T-cell (primary cell): ENCODE measurements at regions not wholly inside any gene's neighbourhood (a gene's known extent, or its start where the extent isn't known, plus 50 kb on each side); places are given as distances from the start of the nearest gene placed in this dataset.

Experiments used
- ATAC-seq, 4 experiments: fragments of 200-7000 bp in 3 of 4; fragments of 150-1000 bp in 1 of 4; cut with Tn5 transposase; replicated peaks in 1 of 4; 1 replicate in 3 of 4; 2 replicates in 1 of 4; pipeline ENCODE4 v1.10.0; 2021; ENCODE audit warnings: moderate library complexity in 3 of 4, mild to moderate bottlenecking in 2 of 4, moderate number of reproducible peaks in 1 of 4
- CTCF ChIA-PET, 2 donors: fragments of 300-600 bp; sonication (Branson Sonifier 250); formaldehyde crosslinking; loops; one replicate each; lab custom pipeline; 2022; ENCODE audit warnings: antibody characterized with exemption in 2 of 2; lab: Charles Lee
- POLR2A ChIA-PET, 2 donors: fragments of 300-600 bp; sonication (Branson Sonifier 250); formaldehyde crosslinking; loops; one replicate each; lab custom pipeline; 2022; ENCODE audit warnings: antibody characterized with exemption in 2 of 2; lab: Charles Lee
- DNase-seq, 35 experiments: peaks; one replicate each; pipeline versions ENCODE4 v3.0.0 to v3.0.0-alpha.2; 2013 to 2023
- H3K27ac ChIP-seq: one replicate; pipeline ENCODE4 v1.5.1; 2013; ENCODE audit warnings: low read length
- H3K27me3 ChIP-seq, 2 experiments: replicated peaks in 1 of 2; 1 replicate in 1 of 2; 2 replicates in 1 of 2; pipeline versions ENCODE4 v1.6.1 to v1.7.0; 2013; ENCODE audit warnings: low read length in 1 of 2, mixed read lengths in 1 of 2; ENCODE audit not compliant: control insufficient read depth in 2 of 2, insufficient read depth in 2 of 2; ENCODE audit errors: extremely low read depth in 1 of 2
- H3K36me3 ChIP-seq, 2 donors: 1 replicate in 1 of 2; 2 replicates in 1 of 2; pipeline versions ENCODE4 v1.6.1 to v1.7.0; 2013; ENCODE audit warnings: low read length in 1 of 2; ENCODE audit not compliant: control insufficient read depth in 2 of 2, insufficient read depth in 1 of 2; ENCODE audit errors: extremely low read depth in 1 of 2
- H3K4me1 ChIP-seq, 2 experiments: 1 replicate in 1 of 2; 2 replicates in 1 of 2; pipeline versions ENCODE4 v1.6.1 to v1.7.0; 2013; ENCODE audit warnings: low read length in 2 of 2, mixed read lengths in 1 of 2; ENCODE audit not compliant: insufficient read depth in 2 of 2, control insufficient read depth in 1 of 2; ENCODE audit errors: extremely low read depth in 1 of 2
- H3K4me3 ChIP-seq, 2 donors: 1 replicate in 1 of 2; 2 replicates in 1 of 2; pipeline versions ENCODE4 v1.5.1 to v1.7.0; 2013; ENCODE audit warnings: mild to moderate bottlenecking in 2 of 2, low read length in 1 of 2, moderate library complexity in 1 of 2; ENCODE audit not compliant: control insufficient read depth in 1 of 2; ENCODE audit errors: extremely low read depth in 1 of 2
- H3K9me3 ChIP-seq: 2 replicates; pipeline ENCODE4 v1.7.0; 2013
- H3K27ac Mint-ChIP-seq, 2 donors: one replicate each; pipeline ENCODE4 v1.8.0; 2020 to 2021; ENCODE audit warnings: mild to moderate bottlenecking in 2 of 2, mixed read lengths in 2 of 2
- H3K27me3 Mint-ChIP-seq, 2 donors: one replicate each; pipeline ENCODE4 v1.8.0; 2021 to 2022; ENCODE audit warnings: mixed read lengths in 2 of 2
- H3K36me3 Mint-ChIP-seq: one replicate; pipeline ENCODE4 v1.8.0; 2021; ENCODE audit warnings: mixed read lengths
- H3K4me1 Mint-ChIP-seq, 3 donors: one replicate each; pipeline ENCODE4 v1.8.0; 2020 to 2022; ENCODE audit warnings: mixed read lengths in 3 of 3, mild to moderate bottlenecking in 1 of 3
- H3K4me3 Mint-ChIP-seq, 3 donors: one replicate each; pipeline ENCODE4 v1.8.0; 2020 to 2022; ENCODE audit warnings: mild to moderate bottlenecking in 3 of 3, mixed read lengths in 3 of 3, moderate library complexity in 3 of 3
- H3K9me3 Mint-ChIP-seq, 3 donors: one replicate each; pipeline ENCODE4 v1.8.0; 2020 to 2022; ENCODE audit warnings: mixed read lengths in 3 of 3
- WGBS: methylation state at CpG from one replicate; pipeline ENCODE4 v1.1.5; 2013; ENCODE audit warnings: missing lambda C conversion rate; ENCODE audit not compliant: insufficient coverage; 5-methylcytosine and 5-hydroxymethylcytosine counted together

- H3K4me1 ChIP-seq = no peaks in the 10 kb centered on the region
- no peaks in the 10 kb centered on the region for H3K27me3 ChIP-seq
- H3K36me3 ChIP-seq = no peaks in the 10 kb centered on the region
- H3K9me3 ChIP-seq = no peaks in the 10 kb centered on the region
- no peak overlapping the region for H3K4me3 Mint-ChIP-seq
- no peak for DNase-seq
- no peak for ATAC-seq
- H3K36me3 Mint-ChIP-seq = no peaks in the 10 kb centered on the region
- no peak overlapping the region for H3K27ac ChIP-seq
- ChIA-PET POLR2A (no interaction called here), CTCF (no interaction called here)
- no peaks in the 10 kb centered on the region for H3K4me1 Mint-ChIP-seq
- WGBS = 78% methylated on average over 3 of the region's 3 CpGs
- no peak overlapping the region for H3K27ac Mint-ChIP-seq
- H3K4me3 ChIP-seq = no peak overlapping the region
- peaks cover 14 to 32% (median 17%) of the 10 kb centered on the region in 3 donors for H3K9me3 Mint-ChIP-seq
- no peaks in the 10 kb centered on the region for H3K27me3 Mint-ChIP-seq
Measured at GRCh38 chr20:21981179-21981578, 275.7 kb downstream of the PAX1 start.

- ATAC-seq = no peak
- Histone ChIP-seq H3K27me3 (no peaks in the 10 kb centered on the region), H3K4me1 (peaks cover 0 to 4% of the 10 kb centered on the region in 2 experiments), H3K9me3 (no peaks in the 10 kb centered on the region), H3K4me3 (no peak overlapping the region), H3K36me3 (no peaks in the 10 kb centered on the region), H3K27ac (no peak overlapping the region)
- no peaks in the 10 kb centered on the region for H3K36me3 Mint-ChIP-seq
- H3K4me1 Mint-ChIP-seq = no peaks in the 10 kb centered on the region
- WGBS = 86% methylated on average over 1 of the region's 2 CpGs
- CTCF ChIA-PET = no interaction called here
- no peak for DNase-seq
- no peaks in the 10 kb centered on the region for H3K27me3 Mint-ChIP-seq
- no peak overlapping the region for H3K27ac Mint-ChIP-seq
- POLR2A ChIA-PET = no interaction called here
- H3K4me3 Mint-ChIP-seq = no peak overlapping the region
- peaks cover 20 to 26% (median 23%) of the 10 kb centered on the region in 3 donors for H3K9me3 Mint-ChIP-seq
Measured at GRCh38 chr20:21971436-21971835, 266.0 kb downstream of the PAX1 start.

- H3K4me3 ChIP-seq = no peak overlapping the region
- DNase-seq (no peak), ATAC-seq (no peak)
- Mint-ChIP-seq H3K4me3 (no peak overlapping the region), H3K27me3 (no peaks in the 10 kb centered on the region), H3K9me3 (peaks cover 8 to 10% (median 10%) of the 10 kb centered on the region in 3 donors), H3K27ac (no peak overlapping the region), H3K4me1 (no peaks in the 10 kb centered on the region), H3K36me3 (no peaks in the 10 kb centered on the region)
- H3K36me3 ChIP-seq = no peaks in the 10 kb centered on the region
- ChIA-PET POLR2A (no interaction called here), CTCF (no interaction called here)
- no peak overlapping the region for H3K27ac ChIP-seq
- no peaks in the 10 kb centered on the region for H3K27me3 ChIP-seq
- H3K9me3 ChIP-seq = no peaks in the 10 kb centered on the region
- H3K4me1 ChIP-seq = peaks cover 0 to 4% of the 10 kb centered on the region in 2 experiments
Measured at GRCh38 chr20:21968486-21968885, 263.0 kb downstream of the PAX1 start.

- H3K36me3 Mint-ChIP-seq = no peaks in the 10 kb centered on the region
- no peak for ATAC-seq
Measured at GRCh38 chr20:21967481-21967880, 262.0 kb downstream of the PAX1 start.

GRCh38 chr20:21956591-21956990 lies 251.1 kb downstream of the PAX1 start:
- ChIA-PET POLR2A (no interaction called here), CTCF (no interaction called here)
- no peaks in the 10 kb centered on the region for H3K9me3 ChIP-seq
- H3K27me3 ChIP-seq = no peaks in the 10 kb centered on the region
- H3K4me3 ChIP-seq = no peak overlapping the region
- ATAC-seq (no peak), DNase-seq (no peak)
- Mint-ChIP-seq H3K4me3 (no peak overlapping the region), H3K27me3 (no peaks in the 10 kb centered on the region), H3K4me1 (no peaks in the 10 kb centered on the region), H3K27ac (no peak overlapping the region), H3K9me3 (peaks cover 9 to 22% (median 10%) of the 10 kb centered on the region in 3 donors), H3K36me3 (no peaks in the 10 kb centered on the region)
- no peaks in the 10 kb centered on the region for H3K4me1 ChIP-seq
- no peaks in the 10 kb centered on the region for H3K36me3 ChIP-seq
- H3K27ac ChIP-seq = no peak overlapping the region

More at GRCh38 chr20:21967481-21967880, 262.0 kb downstream of the PAX1 start:
- H3K4me3 ChIP-seq = no peak overlapping the region
- 60% methylated on average over 1 of the region's 5 CpGs for WGBS
- H3K27me3 ChIP-seq = no peaks in the 10 kb centered on the region
- Mint-ChIP-seq H3K27me3 (no peaks in the 10 kb centered on the region), H3K4me1 (no peaks in the 10 kb centered on the region), H3K4me3 (no peak overlapping the region), H3K9me3 (peaks cover 4 to 15% (median 6%) of the 10 kb centered on the region in 3 donors), H3K27ac (no peak overlapping the region)
- H3K36me3 ChIP-seq = no peaks in the 10 kb centered on the region
- CTCF ChIA-PET = no interaction called here
- no peak overlapping the region for H3K27ac ChIP-seq
- H3K4me1 ChIP-seq = peaks cover 0 to under 1% of the 10 kb centered on the region in 2 experiments
- H3K9me3 ChIP-seq = no peaks in the 10 kb centered on the region
- no peak for DNase-seq
- POLR2A ChIA-PET = no interaction called here

GRCh38 chr20:21947406-21947805 lies 241.9 kb downstream of the PAX1 start:
- no peaks in the 10 kb centered on the region for H3K27me3 ChIP-seq
- no peaks in the 10 kb centered on the region for H3K4me1 ChIP-seq
- no peak overlapping the region for H3K4me3 ChIP-seq
- no peak for ATAC-seq
- Mint-ChIP-seq H3K27me3 (no peaks in the 10 kb centered on the region), H3K36me3 (no peaks in the 10 kb centered on the region), H3K4me1 (no peaks in the 10 kb centered on the region), H3K27ac (no peak overlapping the region), H3K9me3 (peaks cover 8 to 13% (median 12%) of the 10 kb centered on the region in 3 donors), H3K4me3 (no peak overlapping the region)
- no peaks in the 10 kb centered on the region for H3K36me3 ChIP-seq
- WGBS = no CpG with 5 or more reads among the region's 2 CpGs
- no peak overlapping the region for H3K27ac ChIP-seq
- CTCF ChIA-PET = no interaction called here
- DNase-seq = no peak
- POLR2A ChIA-PET = no interaction called here
- no peaks in the 10 kb centered on the region for H3K9me3 ChIP-seq

- CTCF ChIA-PET = no interaction called here
- Mint-ChIP-seq H3K4me1 (no peaks in the 10 kb centered on the region), H3K9me3 (peaks cover 7 to 12% (median 7%) of the 10 kb centered on the region in 3 donors), H3K36me3 (no peaks in the 10 kb centered on the region), H3K4me3 (no peak overlapping the region), H3K27ac (no peak overlapping the region), H3K27me3 (no peaks in the 10 kb centered on the region)
- Histone ChIP-seq H3K4me1 (no peaks in the 10 kb centered on the region), H3K36me3 (no peaks in the 10 kb centered on the region), H3K9me3 (no peaks in the 10 kb centered on the region), H3K27me3 (no peaks in the 10 kb centered on the region), H3K4me3 (no peak overlapping the region), H3K27ac (no peak overlapping the region)
- POLR2A ChIA-PET = no interaction called here
- WGBS = 27% methylated on average over 1 of the region's 5 CpGs
- DNase-seq (no peak), ATAC-seq (no peak)
Measured at GRCh38 chr20:21944227-21944626, 238.8 kb downstream of the PAX1 start.
